ENCODE measurements at regions not wholly inside any gene's neighbourhood (a gene's known extent, or its start where the extent isn't known, plus 50 kb on each side); places are given as distances from the start of the nearest gene placed in this dataset.
"Not testable (repeated sequence)": the region's sequence is repeated elsewhere in the genome, so short reads cannot be mapped to it uniquely, and the experiment has no call there.

DNA sequence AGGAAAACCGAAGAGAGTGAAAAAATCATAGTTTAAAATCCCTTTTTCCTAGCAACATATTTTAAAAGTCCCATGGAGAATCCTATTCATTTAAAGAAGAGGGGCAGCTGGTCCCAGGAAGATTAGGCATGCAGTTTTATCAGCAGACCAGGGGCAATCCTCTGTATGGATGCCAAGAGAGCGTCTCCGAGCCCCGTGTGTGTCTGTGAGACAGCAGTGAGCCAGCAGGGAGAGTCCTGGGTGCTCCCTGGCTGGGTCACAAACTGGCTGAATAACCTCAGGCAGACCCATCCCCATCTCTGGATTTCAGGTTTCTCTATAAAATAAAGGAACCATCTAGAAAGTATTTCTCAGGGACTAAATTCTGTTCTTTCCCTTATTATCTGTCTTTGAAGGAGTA lies 128.2 kb upstream of the RIOK3 start:
- ChIA-PET POLR2A (ENCODE audit: low non-redundant PET) (no interaction called here), CTCF (no interaction called here)
- Histone ChIP-seq H3K27me3 (replicated peaks; ENCODE audit: insufficient read depth, low read depth, low read length, poor library complexity) (no peaks in the 10 kb centered on the region), H3K9me3 (ENCODE audit: low read depth, low read length, poor library complexity, severe bottlenecking) (no peaks in the 10 kb centered on the region), H3K4me1 (ENCODE audit: insufficient read depth, low read length, poor library complexity, severe bottlenecking) (no peaks in the 10 kb centered on the region), H3K27ac (ENCODE audit: low read depth, low read length, poor library complexity, severe bottlenecking) (no peak overlapping the region), H3K4me3 (ENCODE audit: low read depth, low read length, poor library complexity, severe bottlenecking) (no peak overlapping the region), H3K36me3 (ENCODE audit: insufficient read depth, low read length, poor library complexity, severe bottlenecking) (no peaks in the 10 kb centered on the region)
- TF ChIP-seq CTCF (conservative IDR thresholded peaks at IDR 0.05; ENCODE audit: low read depth, low read length) = no peak
- TF ChIP-seq EZH2 (IDR thresholded peaks at IDR 0.05; ENCODE audit: borderline replicate concordance, low read depth, low read length, poor library complexity, severe bottlenecking) = no peak
- intact Hi-C loops (cut with micrococcal nuclease; ENCODE audit: unreplicated experiment) = no loop called here
- no TSS peak for BruUV-seq (replicated peaks)
- no peak for DNase-seq (ENCODE audit: low spot score)

DNA sequence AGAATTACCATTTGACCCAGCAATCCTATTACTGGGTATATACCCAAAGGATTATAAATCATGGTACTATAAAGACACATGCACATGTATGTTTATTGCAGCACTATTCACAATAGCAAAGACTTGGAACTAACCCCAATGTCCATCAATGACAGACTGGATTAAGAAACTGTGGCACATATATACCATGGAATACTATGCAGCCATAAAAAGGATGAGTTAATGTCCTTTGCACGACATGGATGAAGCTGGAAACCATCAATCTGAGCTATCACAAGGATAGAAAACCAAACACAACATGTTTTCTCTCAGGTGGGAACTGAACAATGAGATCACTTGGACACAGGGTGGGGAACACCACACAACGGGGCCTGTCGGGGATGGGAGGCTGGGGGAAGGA lies 123.4 kb upstream of the RIOK3 start:
- H3K4me1 ChIP-seq (ENCODE audit: insufficient read depth, low read length, poor library complexity, severe bottlenecking); intact Hi-C loops (cut with micrococcal nuclease; ENCODE audit: unreplicated experiment); POLR2A ChIA-PET (ENCODE audit: low non-redundant PET); H3K36me3 ChIP-seq (ENCODE audit: insufficient read depth, low read length, poor library complexity, severe bottlenecking); H3K9me3 ChIP-seq (ENCODE audit: low read depth, low read length, poor library complexity, severe bottlenecking); BruUV-seq (replicated peaks); H3K4me3 ChIP-seq (ENCODE audit: low read depth, low read length, poor library complexity, severe bottlenecking); DNase-seq (ENCODE audit: low spot score); H3K27ac ChIP-seq (ENCODE audit: low read depth, low read length, poor library complexity, severe bottlenecking); CTCF ChIA-PET; H3K27me3 ChIP-seq (replicated peaks; ENCODE audit: insufficient read depth, low read depth, low read length, poor library complexity): not testable (repeated sequence)

DNA sequence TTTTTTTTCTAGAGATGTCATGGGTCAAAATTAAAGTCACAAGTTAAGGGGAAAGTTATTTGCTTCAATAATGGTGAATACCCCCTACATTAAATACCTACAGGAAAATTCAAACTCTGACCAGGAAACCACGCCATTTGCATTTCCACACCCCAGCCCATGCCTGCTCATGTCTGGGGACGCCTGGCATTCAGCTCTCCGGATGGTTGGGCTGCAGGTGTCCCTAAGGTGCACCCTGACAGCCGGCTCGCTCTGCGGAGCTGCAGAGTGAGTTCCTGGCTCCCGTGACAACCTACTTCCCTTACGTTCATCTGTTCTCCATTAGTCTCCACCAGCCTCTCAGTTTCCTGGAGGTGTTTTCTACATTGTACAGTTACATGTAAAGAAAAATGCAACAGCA lies 122.7 kb upstream of the RIOK3 start:
- H3K27me3 ChIP-seq (replicated peaks; ENCODE audit: insufficient read depth, low read depth, low read length, poor library complexity) = no peaks in the 10 kb centered on the region
- H3K4me1 ChIP-seq (ENCODE audit: insufficient read depth, low read length, poor library complexity, severe bottlenecking) = no peaks in the 10 kb centered on the region
- H3K36me3 ChIP-seq (ENCODE audit: insufficient read depth, low read length, poor library complexity, severe bottlenecking) = no peaks in the 10 kb centered on the region
- ChIA-PET CTCF (no interaction called here), POLR2A (ENCODE audit: low non-redundant PET) (no interaction called here)
- DNase-seq (ENCODE audit: low spot score) = no peak
- TF ChIP-seq EZH2 (IDR thresholded peaks at IDR 0.05; ENCODE audit: borderline replicate concordance, low read depth, low read length, poor library complexity, severe bottlenecking) (no peak), CTCF (conservative IDR thresholded peaks at IDR 0.05; ENCODE audit: low read depth, low read length) (no peak)
- no peaks in the 10 kb centered on the region for H3K9me3 ChIP-seq (ENCODE audit: low read depth, low read length, poor library complexity, severe bottlenecking)
- no peak overlapping the region for H3K4me3 ChIP-seq (ENCODE audit: low read depth, low read length, poor library complexity, severe bottlenecking)
- no peak overlapping the region for H3K27ac ChIP-seq (ENCODE audit: low read depth, low read length, poor library complexity, severe bottlenecking)
- no TSS peak for BruUV-seq (replicated peaks)
- intact Hi-C loops (cut with micrococcal nuclease; ENCODE audit: unreplicated experiment) = no loop called here

- no peaks in the 10 kb centered on the region for H3K4me1 ChIP-seq (ENCODE audit: insufficient read depth, low read length, poor library complexity, severe bottlenecking)
- intact Hi-C loops (cut with micrococcal nuclease; ENCODE audit: unreplicated experiment) = no loop called here
- no peaks in the 10 kb centered on the region for H3K36me3 ChIP-seq (ENCODE audit: insufficient read depth, low read length, poor library complexity, severe bottlenecking)
- POLR2A ChIA-PET (ENCODE audit: low non-redundant PET) = no interaction called here
- TF ChIP-seq EZH2 (IDR thresholded peaks at IDR 0.05; ENCODE audit: borderline replicate concordance, low read depth, low read length, poor library complexity, severe bottlenecking) (no peak), CTCF (conservative IDR thresholded peaks at IDR 0.05; ENCODE audit: low read depth, low read length) (no peak)
- no peak overlapping the region for H3K4me3 ChIP-seq (ENCODE audit: low read depth, low read length, poor library complexity, severe bottlenecking)
- BruUV-seq (replicated peaks) = no TSS peak
- H3K27ac ChIP-seq (ENCODE audit: low read depth, low read length, poor library complexity, severe bottlenecking) = no peak overlapping the region
- H3K9me3 ChIP-seq (ENCODE audit: low read depth, low read length, poor library complexity, severe bottlenecking) = no peaks in the 10 kb centered on the region
- no peaks in the 10 kb centered on the region for H3K27me3 ChIP-seq (replicated peaks; ENCODE audit: insufficient read depth, low read depth, low read length, poor library complexity)
- DNase-seq (ENCODE audit: low spot score) = no peak
- CTCF ChIA-PET = interaction anchor here (0.7 kb wide), 1 partner anchor 200 kb away, joined by 5 read pairs; no protein-coding TSS in a partner anchor
These were observed 121.8 kb upstream of the RIOK3 start for GRCh38 chr18:23331091-23331920.

Measured in A673 (cell line).